ENCODE measurements at regions not wholly inside any gene's neighbourhood (a gene's known extent, or its start where the extent isn't known, plus 50 kb on each side); places are given as distances from the start of the nearest gene placed in this dataset.

DNA sequence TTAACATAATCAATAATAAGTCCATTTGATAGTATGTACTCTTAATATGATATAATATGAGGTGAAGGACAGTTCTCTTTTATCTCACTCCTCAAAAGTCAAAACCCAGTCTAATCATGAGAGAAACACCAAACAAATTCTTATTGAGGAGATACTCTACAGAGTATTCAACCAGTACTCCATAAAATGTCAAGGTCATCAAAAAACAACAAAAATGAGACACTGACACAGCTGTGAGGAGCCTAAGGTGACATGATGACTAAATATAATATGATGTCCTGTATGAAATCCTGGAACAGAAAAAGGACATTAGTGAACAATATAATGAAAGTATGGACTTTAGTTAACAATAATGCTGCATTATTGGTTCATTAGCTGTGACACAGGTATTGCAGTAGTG lies 675.1 kb downstream of the HTR1B start:
- no peaks in the 10 kb centered on the region for H3K4me1 ChIP-seq (ENCODE audit: control insufficient read depth in 1 of 2, insufficient read depth in 2 of 2, low read length in 2 of 2)
- no peaks in the 10 kb centered on the region for H3K36me3 ChIP-seq (ENCODE audit: control insufficient read depth in 1 of 2, insufficient read depth in 2 of 2, low read length in 2 of 2)
- H3K9me3 ChIP-seq (ENCODE audit: control insufficient read depth in 1 of 2, insufficient read depth in 1 of 2, low read depth in 1 of 2, low read length in 2 of 2) = no peaks in the 10 kb centered on the region
- ChIA-PET RAD21 (ENCODE audit: low non-redundant PET in 1 of 2, low total read pairs in 2 of 2, uncharacterized antibody in 2 of 2, unreplicated experiment in 2 of 2) (no interaction called here), CTCF (no interaction called here), POLR2A (no interaction called here)
- no peak for ATAC-seq
- no TSS peak for BruUV-seq (replicated peaks)
- no peak overlapping the region for H3K27ac ChIP-seq (ENCODE audit: low read depth, low read length)
- no peaks in the 10 kb centered on the region for H3K27me3 ChIP-seq (ENCODE audit: insufficient read depth, low read length)
- H3K9ac ChIP-seq (ENCODE audit: low read length) = no peak overlapping the region
- TF ChIP-seq ZNF274 (IDR thresholded peaks at IDR 0.05; ENCODE audit: low read depth, low read length) (no peak), CBX3 (IDR thresholded peaks at IDR 0.05; ENCODE audit: low read depth) (no peak), EZH2phosphoT487 (IDR thresholded peaks at IDR 0.05; ENCODE audit: borderline replicate concordance) (no peak), TCF7L2 (IDR thresholded peaks at IDR 0.05; ENCODE audit: borderline replicate concordance, extremely low read depth, insufficient read depth, insufficient read length) (no peak), POLR2AphosphoS5 (IDR thresholded peaks at IDR 0.05; ENCODE audit: low read depth, low read length) (no peak), SP1 (IDR thresholded peaks at IDR 0.05; ENCODE audit: low read depth) (no peak), FOSL1 (IDR thresholded peaks at IDR 0.05; ENCODE audit: low read depth) (no peak), SRF (IDR thresholded peaks at IDR 0.05; ENCODE audit: low read depth) (no peak)
- TF ChIP-seq, protein P1, sequence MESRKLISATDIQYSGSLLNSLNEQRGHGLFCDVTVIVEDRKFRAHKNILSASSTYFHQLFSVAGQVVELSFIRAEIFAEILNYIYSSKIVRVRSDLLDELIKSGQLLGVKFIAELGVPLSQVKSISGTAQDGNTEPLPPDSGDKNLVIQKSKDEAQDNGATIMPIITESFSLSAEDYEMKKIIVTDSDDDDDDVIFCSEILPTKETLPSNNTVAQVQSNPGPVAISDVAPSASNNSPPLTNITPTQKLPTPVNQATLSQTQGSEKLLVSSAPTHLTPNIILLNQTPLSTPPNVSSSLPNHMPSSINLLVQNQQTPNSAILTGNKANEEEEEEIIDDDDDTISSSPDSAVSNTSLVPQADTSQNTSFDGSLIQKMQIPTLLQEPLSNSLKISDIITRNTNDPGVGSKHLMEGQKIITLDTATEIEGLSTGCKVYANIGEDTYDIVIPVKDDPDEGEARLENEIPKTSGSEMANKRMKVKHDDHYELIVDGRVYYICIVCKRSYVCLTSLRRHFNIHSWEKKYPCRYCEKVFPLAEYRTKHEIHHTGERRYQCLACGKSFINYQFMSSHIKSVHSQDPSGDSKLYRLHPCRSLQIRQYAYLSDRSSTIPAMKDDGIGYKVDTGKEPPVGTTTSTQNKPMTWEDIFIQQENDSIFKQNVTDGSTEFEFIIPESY (IDR thresholded peaks at IDR 0.05; ENCODE audit: extremely low read depth, insufficient replicate concordance, low read length) = no peak
- TF ChIP-seq, protein P2, sequence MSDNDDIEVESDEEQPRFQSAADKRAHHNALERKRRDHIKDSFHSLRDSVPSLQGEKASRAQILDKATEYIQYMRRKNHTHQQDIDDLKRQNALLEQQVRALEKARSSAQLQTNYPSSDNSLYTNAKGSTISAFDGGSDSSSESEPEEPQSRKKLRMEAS (IDR thresholded peaks at IDR 0.05) = no peak
- no peaks in the 10 kb centered on the region for H3K9me2 ChIP-seq (ENCODE audit: insufficient read depth)
- no peak overlapping the region for H2AFZ ChIP-seq (ENCODE audit: low read depth, low read length, poor library complexity, severe bottlenecking)
- no peak for DNase-seq (ENCODE audit: low read depth, low spot score)
- no peak overlapping the region for H3K4me2 ChIP-seq (ENCODE audit: low read length)
- H4K20me1 ChIP-seq (ENCODE audit: insufficient read depth) = no peaks in the 10 kb centered on the region
- no peaks in the 10 kb centered on the region for H3K79me2 ChIP-seq (ENCODE audit: insufficient read depth, low read length)
- no peak overlapping the region for H3K4me3 ChIP-seq (replicated peaks in 1 of 2; ENCODE audit: low read depth in 1 of 2, low read length in 2 of 2)
- intact Hi-C loops (cut with micrococcal nuclease) = no loop called here
